Activated gamma-delta T cell treated with anti-CD3 and anti-CD28 coated beads, Interleukin-2, amount 50 U/mL, for 16 hours (primary cell): ENCODE measurements at regions not wholly inside any gene's neighbourhood (a gene's known extent, or its start where the extent isn't known, plus 50 kb on each side); places are given as distances from the start of the nearest gene placed in this dataset.

Source experiments
- DNase-seq: peaks from one replicate; pipeline ENCODE4 v3.0.0-alpha.2; 2020; ENCODE audit warnings: low read depth

DNA sequence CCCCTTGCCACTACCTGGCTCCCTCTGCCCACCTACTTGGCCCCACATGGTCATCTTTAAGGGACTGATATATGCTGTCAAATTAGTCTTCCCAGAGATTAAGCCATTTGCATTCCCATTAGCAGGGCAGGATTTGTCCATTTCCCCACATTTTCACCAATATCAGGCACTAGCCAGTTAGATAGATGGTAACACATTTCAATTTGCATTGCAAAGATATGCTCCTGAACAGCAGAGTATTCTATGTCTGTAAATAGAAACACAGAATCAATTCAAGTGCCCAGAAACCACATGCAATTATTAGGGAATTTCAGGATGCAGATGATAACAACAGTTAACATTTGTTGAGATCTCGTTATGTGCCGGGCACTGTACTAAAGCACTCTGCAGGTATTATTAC, 92.6 kb upstream of the IL12B start:
- no peak for DNase-seq

DNA sequence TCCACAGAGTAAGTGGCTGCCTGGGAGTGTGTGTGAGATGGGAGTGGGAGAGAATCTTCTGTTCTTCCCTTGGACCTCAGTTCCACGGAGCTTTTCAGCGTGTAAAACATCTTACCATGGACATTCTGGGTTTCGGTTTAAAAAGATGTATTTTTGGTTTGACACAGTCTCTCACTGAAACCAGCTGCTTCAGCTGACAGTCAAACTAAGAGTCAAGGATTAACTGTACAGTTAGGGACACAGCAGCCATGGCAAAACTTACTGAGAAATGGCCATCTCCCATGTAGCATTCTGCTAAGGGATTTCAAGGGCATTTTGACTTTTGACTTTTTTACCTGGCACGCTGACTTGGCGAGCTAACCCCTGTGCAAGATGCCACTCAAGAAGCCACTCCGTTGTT, 93.8 kb upstream of the IL12B start:
- DNase-seq: no peak

GRCh38 chr5:159426694-159427093, 96.4 kb upstream of the IL12B start:
- DNase-seq: no peak

- DNase-seq: no peak
Measured at GRCh38 chr5:159427180-159428012, 97.1 kb upstream of the IL12B start.

- no peak for DNase-seq
Measured at GRCh38 chr5:159430361-159431012, 100.2 kb upstream of the IL12B start.

- no peak for DNase-seq
Measured at GRCh38 chr5:159435855-159436254, 105.6 kb upstream of the IL12B start.

- DNase-seq: no peak
Measured at GRCh38 chr5:159438092-159438491, 107.8 kb upstream of the IL12B start.

GRCh38 chr5:159439002-159439401, 108.7 kb upstream of the IL12B start:
- no peak for DNase-seq

- no peak for DNase-seq
Measured at GRCh38 chr5:159440235-159440634, 109.9 kb upstream of the IL12B start.

GRCh38 chr5:159440968-159441367, 110.7 kb upstream of the IL12B start:
- no peak for DNase-seq

- DNase-seq: no peak
Measured at GRCh38 chr5:159441441-159441840, 111.2 kb upstream of the IL12B start.

DNA sequence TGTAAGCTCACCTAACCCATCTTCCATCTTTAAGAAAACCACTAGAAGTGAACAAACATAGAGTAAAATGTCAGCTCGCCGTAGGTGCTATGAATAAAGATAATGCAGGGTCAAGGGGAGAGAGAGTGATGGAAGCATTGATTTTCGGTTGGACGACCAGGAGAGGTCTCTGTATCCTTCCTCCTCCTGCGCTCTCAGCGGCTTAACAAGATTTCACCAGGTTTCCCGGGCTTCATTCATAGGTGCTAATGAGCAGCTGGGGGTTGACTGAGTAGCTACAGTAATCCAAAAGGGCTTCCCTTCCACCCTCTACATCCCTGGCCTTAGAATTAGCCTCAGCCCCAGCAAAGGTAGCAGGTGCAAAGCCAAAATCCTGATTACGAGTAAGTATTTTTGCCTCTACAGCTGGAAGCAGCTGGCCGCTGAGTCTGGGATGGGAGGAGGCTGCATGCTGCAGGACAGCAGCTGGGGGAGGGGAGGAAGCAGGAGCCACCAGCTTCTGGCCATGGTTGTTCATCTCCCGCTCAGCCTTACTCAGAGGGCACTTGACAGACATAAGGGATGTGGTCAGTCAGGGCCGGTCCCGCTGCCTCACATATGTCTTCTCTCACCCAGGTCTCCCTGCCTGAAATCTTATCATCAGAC, 112.0 kb upstream of the IL12B start:
- no peak for DNase-seq

DNA sequence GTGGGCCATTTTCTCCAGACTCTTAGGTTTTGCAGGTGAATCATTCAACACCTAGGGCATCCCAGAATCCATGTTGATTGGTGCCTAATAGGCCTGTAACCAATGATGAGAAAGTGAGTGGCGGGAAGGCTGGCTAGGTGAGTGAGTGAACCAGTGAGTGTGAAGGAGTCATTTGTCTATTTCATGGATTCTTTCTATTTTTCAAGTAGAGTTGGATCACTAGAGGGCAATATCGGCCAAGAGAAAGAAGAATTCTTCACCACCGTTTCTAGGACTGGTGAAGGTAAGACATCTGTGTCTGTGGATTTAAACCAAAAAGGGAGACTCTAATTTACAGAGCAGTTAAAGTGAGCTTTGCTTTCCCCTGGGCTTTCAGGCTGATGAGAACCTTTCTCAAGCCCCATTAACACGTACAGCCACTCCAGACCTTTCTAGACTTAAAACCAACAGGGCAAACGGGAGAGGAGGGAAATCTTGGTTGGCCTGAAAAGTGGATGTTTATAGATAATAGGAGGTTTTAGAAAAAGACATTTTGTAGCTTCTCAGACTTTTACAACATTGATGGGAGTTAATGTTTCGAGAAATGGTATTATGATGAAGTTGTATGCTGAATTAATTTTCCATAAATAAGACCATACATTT, 114.3 kb upstream of the IL12B start:
- no peak for DNase-seq

DNA sequence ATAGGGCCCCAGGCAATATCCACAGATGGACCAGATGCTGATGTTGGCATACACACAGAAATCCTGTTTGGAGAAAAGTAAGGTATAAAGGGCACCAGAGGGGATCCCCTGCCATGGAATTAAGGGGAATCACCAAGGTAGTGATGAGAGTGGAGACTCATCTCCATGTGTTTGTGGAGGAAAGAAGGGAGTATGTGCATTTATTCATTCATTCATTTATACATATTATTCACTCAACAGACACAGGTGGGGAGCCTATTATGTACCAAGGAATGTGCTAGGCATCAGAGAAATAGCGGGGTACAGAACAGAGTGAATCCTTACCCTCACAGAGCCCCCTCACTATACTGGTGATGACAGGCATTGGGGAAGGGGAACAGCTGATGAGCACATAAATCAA, 116.8 kb upstream of the IL12B start:
- no peak for DNase-seq

DNA sequence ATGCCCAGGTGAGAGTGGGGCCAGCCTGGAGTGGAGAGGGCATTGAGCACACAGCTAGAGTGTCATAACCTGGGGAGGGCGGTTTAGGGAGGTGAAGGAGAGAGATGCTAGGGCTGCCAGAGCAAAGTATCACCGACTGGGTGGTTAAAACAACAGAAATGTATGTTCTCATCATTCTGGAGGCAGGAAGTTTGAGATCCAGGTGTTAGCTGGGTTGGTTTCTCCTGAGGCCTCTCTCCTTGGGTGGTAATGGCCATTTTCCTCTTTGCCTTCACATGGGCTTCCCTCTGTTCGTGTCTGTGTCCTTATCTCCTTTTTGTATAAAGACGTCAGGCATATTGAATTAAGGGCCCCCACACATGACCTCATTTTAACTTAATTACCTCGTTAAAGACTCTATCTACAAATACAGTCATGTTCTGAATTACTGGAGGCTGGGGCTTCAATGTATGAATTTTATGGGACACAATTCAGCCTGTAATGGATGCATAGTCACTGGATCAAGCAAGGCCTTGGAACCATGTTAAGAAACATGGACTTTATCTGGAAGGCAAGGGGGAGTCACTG, 118.6 kb upstream of the IL12B start:
- no peak for DNase-seq

GRCh38 chr5:159449925-159450324, 119.6 kb upstream of the IL12B start:
- no peak for DNase-seq

- no peak for DNase-seq
Measured at GRCh38 chr5:159450417-159450816, 120.1 kb upstream of the IL12B start.

- DNase-seq: no peak
Measured at GRCh38 chr5:159451197-159452052, 121.1 kb upstream of the IL12B start.

DNA sequence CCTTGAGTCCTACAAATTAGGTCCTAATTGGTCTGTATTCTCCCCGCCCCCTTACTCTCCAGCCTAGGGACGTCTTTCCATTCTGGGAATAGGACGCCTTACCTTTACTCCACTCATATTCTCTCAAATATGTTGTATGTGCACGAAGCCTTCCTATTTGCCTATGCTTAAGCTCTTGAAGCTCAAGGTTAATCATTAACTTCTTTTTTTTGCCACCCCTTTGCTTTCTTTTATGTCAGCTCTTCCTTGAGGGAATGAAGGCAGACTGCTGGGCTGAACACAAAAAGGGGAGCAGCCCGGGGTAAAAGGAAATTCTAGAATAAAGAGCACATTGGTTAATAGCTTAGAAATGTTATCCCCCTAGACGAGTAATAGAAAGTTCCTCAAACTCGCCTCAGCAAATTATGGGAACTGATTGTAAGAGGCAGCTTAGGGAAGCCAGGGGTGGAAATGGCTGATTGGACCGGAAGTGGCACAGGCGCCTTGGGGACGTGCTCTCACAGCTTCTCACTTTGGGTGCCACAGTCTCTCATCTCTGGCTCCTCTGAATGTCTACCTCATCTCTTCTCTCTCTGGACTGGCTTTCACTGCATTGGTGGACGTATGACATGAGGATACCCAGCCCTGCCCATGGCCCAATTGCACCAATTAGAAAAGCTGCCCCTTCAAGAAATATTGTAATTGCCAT, 122.3 kb upstream of the IL12B start:
- DNase-seq: no peak

GRCh38 chr5:159453209-159453608, 122.9 kb upstream of the IL12B start:
- no peak for DNase-seq

GRCh38 chr5:159456261-159456660, 126.0 kb upstream of the IL12B start:
- no peak for DNase-seq
